ENCODE measurements at regions not wholly inside any gene's neighbourhood (a gene's known extent, or its start where the extent isn't known, plus 50 kb on each side); places are given as distances from the start of the nearest gene placed in this dataset.

GRCh38 chr10:58965855-58966254 is 210.6 kb upstream of the PHYHIPL start (continued):
- no peak for TF ChIP-seq RFX5 (IDR thresholded peaks at IDR 0.05; ENCODE audit: low read depth, low read length)
- no peak for TF ChIP-seq SUZ12 (IDR thresholded peaks at IDR 0.05; ENCODE audit: unreplicated experiment)
- TF ChIP-seq USF1 (IDR thresholded peaks at IDR 0.05; ENCODE audit: borderline replicate concordance, extremely low read length, insufficient read depth, low read depth, low read length) = no peak
- TF ChIP-seq TAF1 (IDR thresholded peaks at IDR 0.05; ENCODE audit: borderline replicate concordance, low read depth, low read length) = no peak
- TF ChIP-seq GABPA (IDR thresholded peaks at IDR 0.05; ENCODE audit: low read depth) = no peak
- no peak for TF ChIP-seq HCFC1 (IDR thresholded peaks at IDR 0.05; ENCODE audit: low read length)
- TF ChIP-seq NR2C2 (IDR thresholded peaks at IDR 0.05; ENCODE audit: borderline replicate concordance, control insufficient read depth, insufficient read length, low read depth) = no peak
- TF ChIP-seq USF2 (IDR thresholded peaks at IDR 0.05; ENCODE audit: borderline replicate concordance, low read depth, low read length) = no peak
- no peak for TF ChIP-seq BRCA1 (IDR thresholded peaks at IDR 0.05; ENCODE audit: low read depth, low read length)
- TF ChIP-seq NFIC (IDR thresholded peaks at IDR 0.05; ENCODE audit: low read depth, low read length) = no peak

Data from GM12878 (cell line).